Heart left ventricle (tissue), 13 donors: ENCODE measurements at regions not wholly inside any gene's neighbourhood (a gene's known extent, or its start where the extent isn't known, plus 50 kb on each side); places are given as distances from the start of the nearest gene placed in this dataset.

Experiments
- CTCF ChIP-seq, 12 donors: fragments of 200-600 bp; sonication (generic) in 4 of 12; IDR thresholded peaks; one replicate each; pipeline versions ENCODE4 v1.5.0 to v1.8.0; 2018 to 2022; ENCODE audit warnings: antibody characterized with exemption in 12 of 12, mild to moderate bottlenecking in 5 of 12
- POLR2A ChIP-seq, 2 donors: fragments of 450-650 bp; IDR thresholded peaks; one replicate each; pipeline ENCODE4 v1.6.1; 2017; ENCODE audit warnings: antibody characterized with exemption in 2 of 2, mild to moderate bottlenecking in 2 of 2, moderate library complexity in 2 of 2
- donor health status: ischemic (EF 13 %, LVEDD 7.1; RV severe dilation, severe dysfunction).
- donor health status: DM: no; HTN: yes; CAD: no.
- donor health status: DM: no; HTN: no; CAD: no.
- donor health status: ischemic (EF 25% LVEDD 6.9; RV normal size, moderate dysfunction).
- donor health status: ischemic (EF 25% LVEDD 5.7; RV mildly dilated, moderate dysfunction).
- donor health status: ischemic (EF 35%, LVEDD 5.7; RV mildly dilated, moderate dysfunction).
- donor health status: nonischemic (EF 11% LVEDD 7.7; RV severe dilation, severe dysfunction).
- donor health status: DM: yes; HTN: yes; CAD: no.
- donor health status: PGD.
- donor health status: ischemic (EF 29% LVEDD 5.4; RV normal size, mild dysfunction).
- donor health status: nonischemic (EF 23%, LVEDD 6.1; RV moderate dilation, normal function).

DNA sequence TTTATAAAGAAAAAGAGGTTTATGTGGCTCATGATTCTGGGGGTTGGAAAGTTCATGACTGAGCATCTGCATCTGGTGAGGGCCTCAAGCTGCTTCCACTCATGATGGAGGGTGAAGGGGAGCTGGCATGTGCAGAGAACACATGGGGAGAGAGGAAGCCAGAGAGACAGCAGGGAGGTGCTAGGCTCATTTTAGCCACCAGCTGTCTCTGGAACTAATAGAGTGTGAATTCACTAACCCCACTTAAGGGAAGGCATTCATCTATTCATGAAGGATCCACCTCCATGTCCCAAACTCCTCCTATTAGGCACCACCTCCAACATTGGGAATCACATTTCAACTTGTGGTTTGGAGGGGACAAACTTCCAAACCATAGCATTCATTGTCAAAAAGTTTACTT, 137.3 kb upstream of the PMEPA1 start:
- TF ChIP-seq POLR2A (IDR thresholded peaks at IDR 0.05) (no peak), CTCF (IDR thresholded peaks at IDR 0.05) (no peak)
